Stimulated activated CD4-positive, alpha-beta T cell treated with anti-CD3 and anti-CD28 coated beads, Interleukin-1b, Interleukin-23, amount 100 ng/mL, for 24 hours (primary cell): ENCODE measurements at regions not wholly inside any gene's neighbourhood (a gene's known extent, or its start where the extent isn't known, plus 50 kb on each side); places are given as distances from the start of the nearest gene placed in this dataset.
"Not testable (repeated sequence)": the region's sequence is repeated elsewhere in the genome, so short reads cannot be mapped to it uniquely, and the experiment has no call there.

ENCODE experiments used
- DNase-seq, 4 experiments: peaks; one replicate each; pipeline ENCODE4 v3.0.0-alpha.2; 2020; ENCODE audit warnings: low read depth in 4 of 4, low spot score in 1 of 4

GRCh38 chr1:83406693-83407371 is 592.1 kb downstream of the TTLL7 start:
- DNase-seq: not testable (repeated sequence)

GRCh38 chr1:83405789-83406188 is 593.1 kb downstream of the TTLL7 start:
- DNase-seq: not testable (repeated sequence)

DNA sequence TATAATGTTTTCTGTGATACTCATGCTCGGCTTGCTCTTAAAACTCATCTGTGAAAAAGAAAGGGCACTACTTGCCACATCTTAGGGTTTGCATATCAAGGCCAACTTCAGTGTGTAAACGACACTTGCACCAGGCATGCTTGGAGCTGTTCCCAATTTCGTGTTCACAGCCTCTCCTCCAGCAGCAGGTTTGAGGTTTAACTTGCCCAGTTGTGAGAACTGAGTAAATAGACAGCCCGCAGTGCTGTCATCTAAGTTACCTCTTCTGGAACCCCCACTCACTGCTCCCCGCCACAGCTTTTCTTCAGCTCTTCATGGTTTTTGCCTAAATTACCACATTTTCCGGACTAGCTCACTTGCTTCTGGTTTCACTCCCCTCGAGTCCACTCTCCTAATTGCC is 595.4 kb downstream of the TTLL7 start:
- DNase-seq: not testable (repeated sequence)

GRCh38 chr1:83401146-83401545 is 597.8 kb downstream of the TTLL7 start:
- not testable (repeated sequence) for DNase-seq

DNA sequence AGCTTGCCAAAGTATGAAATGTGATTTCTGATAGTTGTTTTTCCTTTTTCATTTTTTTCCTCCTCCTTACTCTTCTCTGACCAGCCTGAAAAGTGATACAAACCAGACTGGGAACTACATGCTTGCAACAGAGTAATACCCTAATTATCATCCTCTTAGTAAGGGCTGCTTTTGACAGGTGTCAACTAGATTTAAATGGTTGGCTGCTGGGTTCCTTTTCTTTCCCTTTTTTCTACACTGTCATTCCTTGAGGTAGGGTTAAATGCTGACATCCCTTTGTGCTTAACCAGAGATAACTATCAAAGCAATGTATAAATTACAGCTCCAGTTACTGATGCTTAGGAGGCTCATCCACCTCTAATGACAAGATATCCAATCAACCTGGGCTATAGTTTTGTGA is 598.8 kb downstream of the TTLL7 start:
- not testable (repeated sequence) for DNase-seq

- not testable (repeated sequence) for DNase-seq
Observed at GRCh38 chr1:83398125-83398524, 600.8 kb downstream of the TTLL7 start.

GRCh38 chr1:83395130-83395529 is 603.8 kb downstream of the TTLL7 start:
- DNase-seq: not testable (repeated sequence)

DNA sequence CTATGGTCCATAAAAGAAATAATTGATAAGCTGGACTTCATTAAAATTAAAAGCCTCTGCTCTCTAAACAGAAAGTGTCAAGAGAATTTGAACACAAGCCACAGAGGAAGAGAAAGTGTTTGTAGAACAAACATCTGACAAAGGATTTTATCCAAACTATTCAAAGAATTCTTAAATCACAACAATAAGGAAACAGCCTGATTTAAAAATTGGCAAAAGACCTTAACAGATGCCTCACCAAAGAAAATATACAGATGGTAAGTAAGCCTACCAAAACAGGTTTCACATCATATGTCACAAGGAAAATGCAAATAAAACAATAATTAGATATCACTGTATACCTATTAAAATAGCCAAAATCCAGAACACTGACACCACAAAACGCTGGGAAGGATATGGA is 612.0 kb downstream of the TTLL7 start:
- DNase-seq: not testable (repeated sequence)

DNA sequence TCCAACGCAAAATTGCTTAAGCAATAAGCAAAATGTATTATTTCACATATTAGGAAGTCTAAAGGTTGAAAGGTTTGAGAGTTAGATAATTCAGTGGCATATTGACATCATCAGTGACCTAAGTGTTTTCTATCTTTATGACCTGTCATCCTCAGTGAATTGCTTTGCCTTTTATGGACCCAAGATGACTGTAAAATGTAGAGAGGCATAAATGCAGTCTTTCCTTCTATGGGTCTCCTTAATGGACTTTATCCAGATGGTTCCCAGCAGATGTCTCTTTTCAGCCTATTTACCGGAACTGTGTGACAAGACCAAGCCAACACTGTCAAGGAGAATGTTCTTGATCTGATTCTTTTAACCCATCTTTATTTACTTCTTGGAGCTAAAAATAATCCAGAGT is 615.8 kb downstream of the TTLL7 start:
- DNase-seq: not testable (repeated sequence)

- DNase-seq: not testable (repeated sequence)
Observed at GRCh38 chr1:83373018-83373417, 625.9 kb downstream of the TTLL7 start.

GRCh38 chr1:83369853-83370252 is 629.1 kb downstream of the TTLL7 start:
- not testable (repeated sequence) for DNase-seq

DNA sequence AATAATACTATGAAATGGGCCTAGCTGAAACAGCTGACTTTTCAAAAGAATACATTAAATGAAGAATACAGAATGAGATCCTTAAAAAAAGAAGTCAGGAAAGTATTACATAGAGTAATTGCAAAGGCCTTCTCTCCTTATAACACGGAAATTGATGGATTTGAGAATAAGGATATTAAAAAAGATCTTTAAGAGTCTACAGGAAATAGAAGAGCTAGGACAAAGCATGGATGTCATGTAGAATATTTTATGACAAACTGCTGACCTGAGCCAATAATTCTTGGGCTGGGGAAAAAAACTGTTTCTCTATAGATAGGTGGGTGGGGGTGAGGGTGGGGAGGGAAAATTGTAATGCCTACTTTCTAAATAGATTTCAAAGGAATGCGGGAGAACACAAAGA is 633.6 kb downstream of the TTLL7 start:
- not testable (repeated sequence) for DNase-seq

- not testable (repeated sequence) for DNase-seq
Observed at GRCh38 chr1:83345375-83345774, 653.6 kb downstream of the TTLL7 start.

- DNase-seq: not testable (repeated sequence)
Observed at GRCh38 chr1:83343767-83344166, 655.2 kb downstream of the TTLL7 start.

DNA sequence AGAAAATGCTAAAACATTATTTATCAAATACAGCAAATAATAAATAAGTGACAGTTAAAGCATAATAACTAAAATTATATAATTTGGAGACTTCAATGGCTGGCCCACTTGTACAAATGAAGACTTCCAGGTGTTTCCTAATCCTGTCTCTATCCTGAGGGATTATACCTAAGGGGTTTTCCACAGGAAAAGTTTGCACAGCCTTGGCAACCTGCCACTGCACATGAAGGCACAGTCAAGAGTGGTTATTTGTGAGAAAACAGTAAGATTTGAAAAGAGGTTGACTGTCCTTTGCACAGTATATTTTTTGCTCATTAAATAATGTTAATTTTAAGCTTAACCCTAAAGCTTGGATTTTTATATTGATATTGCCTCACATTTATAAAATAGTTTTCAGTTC is 655.9 kb downstream of the TTLL7 start:
- not testable (repeated sequence) for DNase-seq

GRCh38 chr1:83332308-83332707 is 666.6 kb downstream of the TTLL7 start:
- not testable (repeated sequence) for DNase-seq

DNA sequence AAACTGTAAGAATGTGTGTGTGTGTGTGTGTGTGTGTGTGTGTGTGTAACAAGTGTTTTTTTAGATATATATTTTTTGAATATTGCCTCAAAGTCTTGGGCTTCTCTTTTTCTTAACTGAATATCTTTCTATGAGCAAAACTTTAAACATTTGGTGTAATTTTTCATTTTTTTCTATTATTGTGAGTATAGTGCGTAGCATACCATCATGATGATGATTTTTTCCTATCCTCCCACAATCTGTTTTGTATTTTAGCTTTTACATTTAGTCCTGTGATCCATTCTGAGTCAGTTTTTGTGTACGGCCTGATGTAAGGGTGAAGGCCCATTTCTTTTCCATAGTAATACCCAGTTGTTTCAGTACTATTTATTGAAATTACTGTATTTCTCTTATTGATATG is 680.6 kb downstream of the TTLL7 start:
- DNase-seq: no peak

DNA sequence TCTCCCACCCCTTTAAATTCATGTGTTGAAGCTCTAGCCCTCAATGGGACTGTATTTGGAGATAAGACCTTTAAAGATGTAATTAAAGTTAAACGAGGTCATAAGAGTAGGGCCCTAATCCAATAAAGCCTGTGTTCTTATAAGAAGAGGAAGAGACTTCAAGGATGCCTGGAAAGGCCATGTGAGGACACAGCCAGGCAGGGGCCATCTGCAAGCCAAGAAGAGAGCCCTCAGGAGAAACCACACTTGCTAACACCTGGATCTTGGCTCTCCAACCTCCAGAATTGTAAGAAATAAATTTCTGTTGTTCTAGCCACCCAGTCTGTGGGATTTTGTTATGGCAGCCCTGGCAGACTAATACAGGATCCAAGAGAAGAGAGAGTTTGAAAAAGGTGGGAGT is 683.5 kb downstream of the TTLL7 start:
- DNase-seq: not testable (repeated sequence)

GRCh38 chr1:83310161-83310560 is 688.8 kb downstream of the TTLL7 start:
- not testable (repeated sequence) for DNase-seq

DNA sequence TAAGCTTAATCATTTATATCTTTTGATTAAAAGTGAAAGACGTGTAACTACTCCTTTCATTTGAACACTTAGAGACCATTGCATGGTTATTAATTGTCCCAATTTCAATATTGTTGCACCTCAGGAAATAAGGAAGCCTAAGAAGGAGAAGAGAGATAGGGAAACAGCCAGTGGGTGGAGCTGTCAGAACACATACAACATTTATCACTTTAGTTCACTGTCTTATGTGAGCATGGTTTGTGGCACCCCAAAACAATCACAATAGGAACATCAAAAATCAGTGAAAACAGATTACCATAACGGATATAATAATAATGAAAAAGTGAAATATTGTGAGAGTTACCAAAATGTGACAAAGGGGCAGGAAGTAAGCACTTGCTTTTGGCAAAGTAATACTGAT is 689.9 kb downstream of the TTLL7 start:
- DNase-seq: not testable (repeated sequence)

GRCh38 chr1:83306811-83307210 is 692.1 kb downstream of the TTLL7 start:
- DNase-seq: not testable (repeated sequence)

DNA sequence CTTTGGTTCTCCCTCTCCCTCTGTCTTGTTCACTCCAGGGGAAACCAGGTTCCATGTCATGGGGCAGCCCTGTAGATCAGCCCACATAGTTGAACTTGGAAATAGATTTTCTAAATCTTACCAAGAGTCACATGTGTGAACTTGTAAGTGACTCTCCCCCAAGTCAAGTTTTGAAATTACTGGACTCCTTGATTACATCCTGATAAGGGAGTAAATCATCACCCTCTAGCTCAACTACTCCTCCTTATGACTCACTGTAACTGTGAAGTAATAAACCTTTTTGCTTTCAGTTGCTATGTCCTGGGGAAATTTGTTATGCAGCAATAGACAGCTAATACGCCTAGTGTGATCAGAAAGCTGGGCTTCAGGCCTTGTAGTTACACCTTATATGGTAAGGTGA is 703.3 kb downstream of the TTLL7 start:
- DNase-seq: not testable (repeated sequence)

- not testable (repeated sequence) for DNase-seq
Observed at GRCh38 chr1:83287391-83287790, 711.5 kb downstream of the TTLL7 start.
